ENCODE measurements at regions not wholly inside any gene's neighbourhood (a gene's known extent, or its start where the extent isn't known, plus 50 kb on each side); places are given as distances from the start of the nearest gene placed in this dataset.

- TF ChIP-seq, protein P1, sequence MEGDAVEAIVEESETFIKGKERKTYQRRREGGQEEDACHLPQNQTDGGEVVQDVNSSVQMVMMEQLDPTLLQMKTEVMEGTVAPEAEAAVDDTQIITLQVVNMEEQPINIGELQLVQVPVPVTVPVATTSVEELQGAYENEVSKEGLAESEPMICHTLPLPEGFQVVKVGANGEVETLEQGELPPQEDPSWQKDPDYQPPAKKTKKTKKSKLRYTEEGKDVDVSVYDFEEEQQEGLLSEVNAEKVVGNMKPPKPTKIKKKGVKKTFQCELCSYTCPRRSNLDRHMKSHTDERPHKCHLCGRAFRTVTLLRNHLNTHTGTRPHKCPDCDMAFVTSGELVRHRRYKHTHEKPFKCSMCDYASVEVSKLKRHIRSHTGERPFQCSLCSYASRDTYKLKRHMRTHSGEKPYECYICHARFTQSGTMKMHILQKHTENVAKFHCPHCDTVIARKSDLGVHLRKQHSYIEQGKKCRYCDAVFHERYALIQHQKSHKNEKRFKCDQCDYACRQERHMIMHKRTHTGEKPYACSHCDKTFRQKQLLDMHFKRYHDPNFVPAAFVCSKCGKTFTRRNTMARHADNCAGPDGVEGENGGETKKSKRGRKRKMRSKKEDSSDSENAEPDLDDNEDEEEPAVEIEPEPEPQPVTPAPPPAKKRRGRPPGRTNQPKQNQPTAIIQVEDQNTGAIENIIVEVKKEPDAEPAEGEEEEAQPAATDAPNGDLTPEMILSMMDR (conservative IDR thresholded peaks at IDR 0.05; ENCODE audit: low read depth, low read length) = no peak
- TF ChIP-seq EZH2 (IDR thresholded peaks at IDR 0.05; ENCODE audit: borderline replicate concordance, low read depth, low read length, poor library complexity, severe bottlenecking) = no peak
Measured at GRCh38 chr6:53737746-53738145, 57.1 kb upstream of the LRRC1 start.
